ENCODE measurements at regions not wholly inside any gene's neighbourhood (a gene's known extent, or its start where the extent isn't known, plus 50 kb on each side); places are given as distances from the start of the nearest gene placed in this dataset.
"Not testable (repeated sequence)": the region's sequence is repeated elsewhere in the genome, so short reads cannot be mapped to it uniquely, and the experiment has no call there.

DNA sequence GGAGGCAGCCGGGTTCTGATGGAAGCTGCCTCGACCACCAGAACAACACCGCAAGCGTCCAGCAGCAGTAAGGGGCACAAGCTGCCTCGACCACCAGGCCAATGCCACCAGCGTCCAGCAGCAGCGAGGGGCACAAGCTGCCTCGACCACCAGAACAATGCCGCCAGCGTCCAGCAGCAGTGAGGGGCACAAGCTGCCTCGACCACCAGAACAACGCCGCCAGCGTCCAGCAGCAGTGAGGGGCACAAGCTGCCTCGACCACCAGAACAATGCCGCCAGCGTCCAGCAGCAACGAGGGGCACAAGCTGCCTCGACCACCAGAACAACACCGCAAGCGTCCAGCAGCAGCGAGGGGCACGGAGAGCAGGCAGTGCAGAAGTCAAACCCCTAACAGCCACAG, 94.9 kb downstream of the TMEM18 start:
- TF ChIP-seq, protein P1, sequence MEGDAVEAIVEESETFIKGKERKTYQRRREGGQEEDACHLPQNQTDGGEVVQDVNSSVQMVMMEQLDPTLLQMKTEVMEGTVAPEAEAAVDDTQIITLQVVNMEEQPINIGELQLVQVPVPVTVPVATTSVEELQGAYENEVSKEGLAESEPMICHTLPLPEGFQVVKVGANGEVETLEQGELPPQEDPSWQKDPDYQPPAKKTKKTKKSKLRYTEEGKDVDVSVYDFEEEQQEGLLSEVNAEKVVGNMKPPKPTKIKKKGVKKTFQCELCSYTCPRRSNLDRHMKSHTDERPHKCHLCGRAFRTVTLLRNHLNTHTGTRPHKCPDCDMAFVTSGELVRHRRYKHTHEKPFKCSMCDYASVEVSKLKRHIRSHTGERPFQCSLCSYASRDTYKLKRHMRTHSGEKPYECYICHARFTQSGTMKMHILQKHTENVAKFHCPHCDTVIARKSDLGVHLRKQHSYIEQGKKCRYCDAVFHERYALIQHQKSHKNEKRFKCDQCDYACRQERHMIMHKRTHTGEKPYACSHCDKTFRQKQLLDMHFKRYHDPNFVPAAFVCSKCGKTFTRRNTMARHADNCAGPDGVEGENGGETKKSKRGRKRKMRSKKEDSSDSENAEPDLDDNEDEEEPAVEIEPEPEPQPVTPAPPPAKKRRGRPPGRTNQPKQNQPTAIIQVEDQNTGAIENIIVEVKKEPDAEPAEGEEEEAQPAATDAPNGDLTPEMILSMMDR (IDR thresholded peaks at IDR 0.05; ENCODE audit: borderline replicate concordance, extremely low read depth, low read length, poor library complexity, severe bottlenecking): not testable (repeated sequence)
- not testable (repeated sequence) for TF ChIP-seq EZH2 (IDR thresholded peaks at IDR 0.05; ENCODE audit: borderline replicate concordance, low read depth, low read length, severe bottlenecking)
